ENCODE measurements at regions not wholly inside any gene's neighbourhood (a gene's known extent, or its start where the extent isn't known, plus 50 kb on each side); places are given as distances from the start of the nearest gene placed in this dataset.

DNA sequence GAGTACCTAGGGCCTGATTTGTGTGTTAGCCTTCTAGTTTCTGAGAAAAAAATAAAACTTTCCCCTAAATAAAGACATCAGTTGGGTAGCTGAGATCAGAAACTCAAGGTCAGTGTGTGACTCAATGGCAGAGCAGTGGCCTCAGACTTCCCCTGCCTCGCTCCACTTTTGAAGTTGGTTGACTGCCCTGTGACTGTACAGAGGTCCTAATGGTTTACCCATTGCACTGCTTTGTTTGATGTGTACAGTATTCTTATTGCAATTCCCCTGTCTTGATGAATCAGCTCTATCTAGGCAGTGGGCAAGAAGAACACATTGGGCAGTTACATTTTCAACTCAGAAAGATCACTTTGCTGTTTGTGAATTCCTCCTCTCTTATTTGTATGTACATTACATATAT, 315.7 kb downstream of the KCNS3 start:
- TF ChIP-seq, protein P1, sequence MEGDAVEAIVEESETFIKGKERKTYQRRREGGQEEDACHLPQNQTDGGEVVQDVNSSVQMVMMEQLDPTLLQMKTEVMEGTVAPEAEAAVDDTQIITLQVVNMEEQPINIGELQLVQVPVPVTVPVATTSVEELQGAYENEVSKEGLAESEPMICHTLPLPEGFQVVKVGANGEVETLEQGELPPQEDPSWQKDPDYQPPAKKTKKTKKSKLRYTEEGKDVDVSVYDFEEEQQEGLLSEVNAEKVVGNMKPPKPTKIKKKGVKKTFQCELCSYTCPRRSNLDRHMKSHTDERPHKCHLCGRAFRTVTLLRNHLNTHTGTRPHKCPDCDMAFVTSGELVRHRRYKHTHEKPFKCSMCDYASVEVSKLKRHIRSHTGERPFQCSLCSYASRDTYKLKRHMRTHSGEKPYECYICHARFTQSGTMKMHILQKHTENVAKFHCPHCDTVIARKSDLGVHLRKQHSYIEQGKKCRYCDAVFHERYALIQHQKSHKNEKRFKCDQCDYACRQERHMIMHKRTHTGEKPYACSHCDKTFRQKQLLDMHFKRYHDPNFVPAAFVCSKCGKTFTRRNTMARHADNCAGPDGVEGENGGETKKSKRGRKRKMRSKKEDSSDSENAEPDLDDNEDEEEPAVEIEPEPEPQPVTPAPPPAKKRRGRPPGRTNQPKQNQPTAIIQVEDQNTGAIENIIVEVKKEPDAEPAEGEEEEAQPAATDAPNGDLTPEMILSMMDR (IDR thresholded peaks at IDR 0.05; ENCODE audit: low read depth, low read length, poor library complexity, severe bottlenecking) = no peak
- no peak for TF ChIP-seq EZH2phosphoT487 (IDR thresholded peaks at IDR 0.05; ENCODE audit: borderline replicate concordance, low read length)
